ENCODE measurements at regions not wholly inside any gene's neighbourhood (a gene's known extent, or its start where the extent isn't known, plus 50 kb on each side); places are given as distances from the start of the nearest gene placed in this dataset.

- DNase-seq (no peak), ATAC-seq (no peak)
- peaks cover 0 to 4% (median 0%) of the 10 kb centered on the region in 12 donors for H3K4me1 ChIP-seq
- no peaks in the 10 kb centered on the region for H3K9me3 ChIP-seq
- no peaks in the 10 kb centered on the region for H3K36me3 ChIP-seq
- TF ChIP-seq POLR2A (IDR thresholded peaks at IDR 0.05) (no peak), CTCF (IDR thresholded peaks at IDR 0.05) (no peak)
- WGBS, 4 donors: 67 to 80% (median 70%) methylated on average over 3 of the region's 3 CpGs
- H3K27me3 ChIP-seq: no peaks in the 10 kb centered on the region
- intact Hi-C loops (cut with DNase I): no loop called here
- H3K27ac ChIP-seq: no peak overlapping the region
- no peak overlapping the region for H3K4me3 ChIP-seq
Observed at GRCh38 chr13:67328895-67329294, 98.8 kb upstream of the PCDH9 start.

- no peak for DNase-seq
- no peak overlapping the region for H3K4me3 ChIP-seq
- TF ChIP-seq POLR2A (IDR thresholded peaks at IDR 0.05) (no peak), CTCF (IDR thresholded peaks at IDR 0.05) (no peak)
Observed at GRCh38 chr13:67318860-67319259, 88.7 kb upstream of the PCDH9 start.

GRCh38 chr13:67318398-67318797 lies 88.3 kb upstream of the PCDH9 start:
- ATAC-seq: no peak
- no peaks in the 10 kb centered on the region for H3K9me3 ChIP-seq
- H3K36me3 ChIP-seq: no peaks in the 10 kb centered on the region
- intact Hi-C loops (cut with DNase I): no loop called here
- TF ChIP-seq CTCF (IDR thresholded peaks at IDR 0.05): no peak
- no peak for TF ChIP-seq POLR2A (IDR thresholded peaks at IDR 0.05)
- no peak for DNase-seq
- no peak overlapping the region for H3K27ac ChIP-seq
- no peak overlapping the region for H3K4me3 ChIP-seq
- no peaks in the 10 kb centered on the region for H3K27me3 ChIP-seq
- H3K4me1 ChIP-seq: no peaks in the 10 kb centered on the region

More at GRCh38 chr13:67318860-67319259, 88.7 kb upstream of the PCDH9 start:
- H3K9me3 ChIP-seq: no peaks in the 10 kb centered on the region
- ATAC-seq: no peak
- no peak overlapping the region for H3K27ac ChIP-seq
- intact Hi-C loops (cut with DNase I): no loop called here
- H3K4me1 ChIP-seq: no peaks in the 10 kb centered on the region
- no peaks in the 10 kb centered on the region for H3K36me3 ChIP-seq
- H3K27me3 ChIP-seq: no peaks in the 10 kb centered on the region

GRCh38 chr13:67314405-67314804 lies 84.3 kb upstream of the PCDH9 start:
- peak in 2 of 4 donors; percentile 20 to 42 for ATAC-seq
- Histone ChIP-seq H3K27ac (peak overlapping the region in 1 of 12 donors; percentile 44), H3K36me3 (no peaks in the 10 kb centered on the region), H3K4me1 (no peaks in the 10 kb centered on the region), H3K27me3 (no peaks in the 10 kb centered on the region), H3K4me3 (no peak overlapping the region), H3K9me3 (no peaks in the 10 kb centered on the region)
- intact Hi-C loops (cut with DNase I): no loop called here
- TF ChIP-seq CTCF (IDR thresholded peaks at IDR 0.05) (no peak), POLR2A (IDR thresholded peaks at IDR 0.05) (no peak)
- DNase-seq: no peak
- WGBS, 4 donors: 46 to 55% (median 50%) methylated on average over 3 of the region's 3 CpGs

All from heart left ventricle (tissue), 16 donors.